BJ (cell line): ENCODE measurements at regions not wholly inside any gene's neighbourhood (a gene's known extent, or its start where the extent isn't known, plus 50 kb on each side); places are given as distances from the start of the nearest gene placed in this dataset.

Experiments
- CTCF ChIA-PET: fragments of 350-600 bp; formaldehyde crosslinking; extraction: SDS; loops from one replicate; lab custom pipeline; 2021; ENCODE audit warnings: antibody characterized with exemption, inconsistent platforms; lab: Yijun Ruan, JAX
- POLR2A ChIA-PET: fragments of 300-600 bp; sonication (Branson Sonifier 250); formaldehyde crosslinking; extraction: SDS; loops from one replicate; lab custom pipeline; 2021; ENCODE audit warnings: antibody characterized with exemption; lab: Charles Lee
- DNase-seq: peaks from one replicate; pipeline ENCODE4 v3.0.0-alpha.2; 2011; ENCODE audit warnings: low read depth
- H3K27me3 ChIP-seq: 2 replicates; pipeline ENCODE4 v1.6.0; 2011; ENCODE audit warnings: low read length; ENCODE audit not compliant: control insufficient read depth, insufficient read depth
- H3K36me3 ChIP-seq: 2 replicates; pipeline ENCODE4 v1.5.1; 2011; ENCODE audit warnings: low read length; ENCODE audit not compliant: control insufficient read depth, insufficient read depth
- H3K4me3 ChIP-seq: 2 replicates; pipeline ENCODE4 v1.5.1; 2011; ENCODE audit warnings: low read depth, mild to moderate bottlenecking, control low read depth, low read length
- CTCF ChIP-seq: IDR thresholded peaks from 2 replicates; pipeline ENCODE4 v1.5.1; 2011; ENCODE audit warnings: low read depth, mild to moderate bottlenecking, control low read depth, inconsistent platforms, low read length, moderate library complexity; ENCODE audit not compliant: insufficient read depth

GRCh38 chr3:70488816-70489215 lies 176.4 kb upstream of the MDFIC2 start:
- no peak for TF ChIP-seq CTCF
- Histone ChIP-seq H3K36me3 (no peaks in the 10 kb centered on the region), H3K4me3 (no peak overlapping the region), H3K27me3 (no peaks in the 10 kb centered on the region)
- ChIA-PET POLR2A (no interaction called here), CTCF (no interaction called here)
- DNase-seq, result no peak

- H3K36me3 ChIP-seq, result no peaks in the 10 kb centered on the region
- H3K4me3 ChIP-seq, result no peak overlapping the region
- POLR2A ChIA-PET, result no interaction called here
- CTCF ChIA-PET, result no interaction called here
- no peak for TF ChIP-seq CTCF
- DNase-seq, result no peak
- H3K27me3 ChIP-seq, result no peaks in the 10 kb centered on the region
Observed at GRCh38 chr3:70488131-70488530, 175.7 kb upstream of the MDFIC2 start.

GRCh38 chr3:70486414-70487017 lies 174.1 kb upstream of the MDFIC2 start:
- H3K36me3 ChIP-seq, result no peaks in the 10 kb centered on the region
- CTCF ChIA-PET, result interaction anchor here (0.6 kb wide), 1 partner anchor 910 kb away, joined by 3 read pairs; no protein-coding TSS in a partner anchor
- no peaks in the 10 kb centered on the region for H3K27me3 ChIP-seq
- no peak overlapping the region for H3K4me3 ChIP-seq
- POLR2A ChIA-PET, result no interaction called here
- no peak for TF ChIP-seq CTCF
- DNase-seq, result no peak

- Histone ChIP-seq H3K36me3 (no peaks in the 10 kb centered on the region), H3K4me3 (no peak overlapping the region), H3K27me3 (no peaks in the 10 kb centered on the region)
- POLR2A ChIA-PET, result no interaction called here
- CTCF ChIA-PET, result no interaction called here
- no peak for TF ChIP-seq CTCF
- DNase-seq, result no peak
Observed at GRCh38 chr3:70476174-70476573, 163.7 kb upstream of the MDFIC2 start.

- CTCF ChIA-PET, result interaction anchor here (0.6 to 1.4 kb wide), 3 partner anchors 12 to 661 kb away, joined by 3 read pairs; no protein-coding TSS in a partner anchor
Observed at GRCh38 chr3:70471464-70472342, 159.3 kb upstream of the MDFIC2 start.

More at GRCh38 chr3:70471464-70472342, 159.3 kb upstream of the MDFIC2 start:
- H3K4me3 ChIP-seq, result no peak overlapping the region
- no peaks in the 10 kb centered on the region for H3K36me3 ChIP-seq
- POLR2A ChIA-PET, result no interaction called here
- DNase-seq, result peak; percentile 4
- no peak for TF ChIP-seq CTCF
- H3K27me3 ChIP-seq, result no peaks in the 10 kb centered on the region
